Breast epithelium (tissue), 4 donors: ENCODE measurements at regions not wholly inside any gene's neighbourhood (a gene's known extent, or its start where the extent isn't known, plus 50 kb on each side); places are given as distances from the start of the nearest gene placed in this dataset.

Experiments used
- DNase-seq, 2 donors: peaks; one replicate each; pipeline ENCODE4 v3.0.0-alpha.2; 2019; ENCODE audit warnings: low spot score in 2 of 2
- H3K27ac ChIP-seq, 2 donors: fragments of 200-600 bp; sonication (generic) in 1 of 2; one replicate each; pipeline ENCODE4 v1.5.1; 2016 to 2019; ENCODE audit warnings: mild to moderate bottlenecking in 1 of 2
- H3K27me3 ChIP-seq, 2 donors: fragments of 200-600 bp; sonication (generic) in 1 of 2; one replicate each; pipeline versions ENCODE4 v1.5.1 to v1.6.0; 2017 to 2019; ENCODE audit warnings: control low read depth in 1 of 2, mild to moderate bottlenecking in 1 of 2
- H3K36me3 ChIP-seq: fragments of 200-600 bp; one replicate; pipeline ENCODE4 v1.5.1; 2019
- H3K4me1 ChIP-seq, 2 donors: fragments of 200-600 bp; sonication (generic); one replicate each; pipeline ENCODE4 v1.5.1; 2016 to 2019; ENCODE audit warnings: control low read depth in 1 of 2
- H3K4me3 ChIP-seq, 3 donors: fragments of 200-600 bp; sonication (generic); 1 replicate in 2 of 3; 2 replicates in 1 of 3; pipeline ENCODE4 v1.5.1; 2016 to 2019; ENCODE audit warnings: mild to moderate bottlenecking in 3 of 3, moderate library complexity in 2 of 3
- H3K9me3 ChIP-seq, 2 donors: fragments of 200-600 bp; sonication (generic) in 1 of 2; one replicate each; pipeline ENCODE4 v1.5.1; 2016 to 2019; ENCODE audit warnings: control low read depth in 1 of 2
- POLR2A ChIP-seq: fragments of 450-650 bp; IDR thresholded peaks from one replicate; pipeline ENCODE4 v1.6.1; 2016; ENCODE audit warnings: antibody characterized with exemption, mild to moderate bottlenecking, moderate library complexity
- POLR2AphosphoS5 ChIP-seq, 3 donors: sonication (generic); formaldehyde crosslinking; IDR thresholded peaks; one replicate each; pipeline ENCODE4 v1.6.1; 2017; ENCODE audit warnings: antibody characterized with exemption in 3 of 3
- intact Hi-C: fragments of 100-400 bp; cut with DNase I; formaldehyde crosslinking; loops from one replicate; pipeline ENCODE4 v1.15.1; 2023; ENCODE audit warnings: low total_unique reads
- TF ChIP-seq, protein P1 (sequence below), 3 donors: fragments of 450-650 bp; IDR thresholded peaks; one replicate each; pipeline ENCODE4 v1.5.1; 2016 to 2017; ENCODE audit warnings: antibody characterized with exemption in 3 of 3, mild to moderate bottlenecking in 3 of 3, moderate library complexity in 3 of 3

DNA sequence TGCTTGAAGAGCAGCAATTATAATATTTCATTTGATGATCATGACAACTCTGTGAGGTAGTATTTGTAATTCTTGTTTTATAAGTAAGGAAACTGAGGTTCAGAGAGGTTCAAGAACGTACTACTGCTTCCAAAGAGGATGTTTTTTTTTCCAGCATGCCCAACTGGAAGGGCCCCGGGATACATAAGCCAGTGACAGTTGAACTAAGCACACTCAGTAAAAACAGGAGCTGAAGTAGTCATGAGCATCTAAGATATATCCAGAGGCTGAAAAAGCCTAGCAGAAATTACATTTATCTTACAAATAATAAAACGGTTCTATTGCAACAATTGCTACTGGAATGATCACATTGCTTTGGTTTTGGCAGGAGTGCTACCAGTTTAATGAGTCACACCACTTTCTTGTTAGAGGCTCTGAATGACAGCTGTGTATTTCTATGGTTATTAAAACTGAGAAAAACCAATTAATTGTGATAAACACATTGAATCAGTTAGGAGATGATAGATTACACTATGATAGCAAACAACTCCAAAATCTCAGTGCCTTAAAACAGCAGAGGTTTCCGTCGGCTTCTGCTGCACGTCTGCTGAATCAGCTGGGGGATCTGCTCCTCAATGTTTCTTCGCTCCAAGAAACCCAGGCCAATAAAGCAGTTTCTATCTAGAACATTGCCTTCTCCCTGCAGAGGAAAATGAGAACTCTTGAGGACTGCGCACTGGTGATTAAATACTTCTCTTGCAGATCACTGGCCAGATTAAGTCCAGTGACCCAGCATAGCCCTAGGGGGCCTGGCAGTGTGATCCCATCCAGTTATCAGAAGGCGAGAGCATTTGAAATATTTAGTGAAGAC, 522.7 kb downstream of the PLPP3 start:
- intact Hi-C loops: no loop called here
- H3K27ac ChIP-seq: no peak overlapping the region
- no peak for DNase-seq
- no peak overlapping the region for H3K4me3 ChIP-seq
- no peaks in the 10 kb centered on the region for H3K36me3 ChIP-seq
- H3K9me3 ChIP-seq: no peaks in the 10 kb centered on the region
- H3K4me1 ChIP-seq: peaks cover 0 to 1% of the 10 kb centered on the region in 2 donors
- no peaks in the 10 kb centered on the region for H3K27me3 ChIP-seq
- TF ChIP-seq POLR2A (no peak), POLR2AphosphoS5 (IDR thresholded peaks at IDR 0.05) (no peak)
- TF ChIP-seq, protein P1, sequence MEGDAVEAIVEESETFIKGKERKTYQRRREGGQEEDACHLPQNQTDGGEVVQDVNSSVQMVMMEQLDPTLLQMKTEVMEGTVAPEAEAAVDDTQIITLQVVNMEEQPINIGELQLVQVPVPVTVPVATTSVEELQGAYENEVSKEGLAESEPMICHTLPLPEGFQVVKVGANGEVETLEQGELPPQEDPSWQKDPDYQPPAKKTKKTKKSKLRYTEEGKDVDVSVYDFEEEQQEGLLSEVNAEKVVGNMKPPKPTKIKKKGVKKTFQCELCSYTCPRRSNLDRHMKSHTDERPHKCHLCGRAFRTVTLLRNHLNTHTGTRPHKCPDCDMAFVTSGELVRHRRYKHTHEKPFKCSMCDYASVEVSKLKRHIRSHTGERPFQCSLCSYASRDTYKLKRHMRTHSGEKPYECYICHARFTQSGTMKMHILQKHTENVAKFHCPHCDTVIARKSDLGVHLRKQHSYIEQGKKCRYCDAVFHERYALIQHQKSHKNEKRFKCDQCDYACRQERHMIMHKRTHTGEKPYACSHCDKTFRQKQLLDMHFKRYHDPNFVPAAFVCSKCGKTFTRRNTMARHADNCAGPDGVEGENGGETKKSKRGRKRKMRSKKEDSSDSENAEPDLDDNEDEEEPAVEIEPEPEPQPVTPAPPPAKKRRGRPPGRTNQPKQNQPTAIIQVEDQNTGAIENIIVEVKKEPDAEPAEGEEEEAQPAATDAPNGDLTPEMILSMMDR (IDR thresholded peaks at IDR 0.05): no peak

DNA sequence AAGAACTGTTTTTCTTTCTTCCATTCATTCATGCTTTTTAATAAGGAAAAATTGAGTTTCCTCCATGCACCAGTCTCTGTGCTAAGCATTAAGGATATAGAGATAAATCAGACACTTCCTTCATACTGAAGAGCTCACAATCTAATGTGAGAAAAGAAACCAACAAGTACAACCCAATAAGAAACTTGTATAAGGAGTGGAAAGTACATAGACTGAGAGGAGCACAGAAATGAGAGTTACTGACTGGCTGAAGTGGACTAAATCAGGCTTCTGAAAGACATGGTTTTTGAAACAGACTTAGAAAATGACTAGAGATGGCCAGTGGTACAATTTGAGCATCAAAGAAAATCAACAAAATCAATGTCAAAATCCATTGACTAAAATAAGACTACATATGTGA, 524.4 kb downstream of the PLPP3 start:
- TF ChIP-seq, protein P1 (IDR thresholded peaks at IDR 0.05): no peak
- TF ChIP-seq POLR2A (no peak), POLR2AphosphoS5 (IDR thresholded peaks at IDR 0.05) (no peak)
- Histone ChIP-seq H3K27ac (no peak overlapping the region), H3K27me3 (no peaks in the 10 kb centered on the region), H3K36me3 (no peaks in the 10 kb centered on the region), H3K4me3 (no peak overlapping the region), H3K4me1 (no peaks in the 10 kb centered on the region), H3K9me3 (no peaks in the 10 kb centered on the region)
- no peak for DNase-seq
- intact Hi-C loops: no loop called here

DNA sequence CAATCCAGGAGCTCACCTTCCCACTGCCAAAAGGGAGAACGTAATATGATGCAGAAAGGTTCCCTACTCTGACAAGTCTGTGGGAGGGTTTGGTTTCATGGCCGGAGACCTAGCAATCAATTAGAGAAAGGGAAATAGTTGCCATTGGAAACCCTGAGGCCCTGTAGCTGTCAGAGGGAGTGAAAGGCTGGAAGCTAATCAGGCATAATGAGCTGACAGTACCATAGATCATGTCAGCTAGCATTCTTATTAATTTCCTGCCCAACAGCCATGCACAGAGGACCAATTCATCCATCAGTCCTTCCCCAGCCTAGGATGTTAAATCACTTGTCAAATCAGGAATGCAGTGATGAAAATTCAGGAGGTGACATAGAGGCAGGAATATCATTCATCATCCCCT, 527.3 kb downstream of the PLPP3 start:
- intact Hi-C loops: no loop called here
- TF ChIP-seq, protein P1 (IDR thresholded peaks at IDR 0.05): no peak
- TF ChIP-seq POLR2AphosphoS5 (IDR thresholded peaks at IDR 0.05): no peak
- no peak for TF ChIP-seq POLR2A
- H3K4me1 ChIP-seq: no peaks in the 10 kb centered on the region
- no peaks in the 10 kb centered on the region for H3K36me3 ChIP-seq
- H3K9me3 ChIP-seq: no peaks in the 10 kb centered on the region
- H3K27ac ChIP-seq: no peak overlapping the region
- no peak for DNase-seq
- no peaks in the 10 kb centered on the region for H3K27me3 ChIP-seq
- no peak overlapping the region for H3K4me3 ChIP-seq

DNA sequence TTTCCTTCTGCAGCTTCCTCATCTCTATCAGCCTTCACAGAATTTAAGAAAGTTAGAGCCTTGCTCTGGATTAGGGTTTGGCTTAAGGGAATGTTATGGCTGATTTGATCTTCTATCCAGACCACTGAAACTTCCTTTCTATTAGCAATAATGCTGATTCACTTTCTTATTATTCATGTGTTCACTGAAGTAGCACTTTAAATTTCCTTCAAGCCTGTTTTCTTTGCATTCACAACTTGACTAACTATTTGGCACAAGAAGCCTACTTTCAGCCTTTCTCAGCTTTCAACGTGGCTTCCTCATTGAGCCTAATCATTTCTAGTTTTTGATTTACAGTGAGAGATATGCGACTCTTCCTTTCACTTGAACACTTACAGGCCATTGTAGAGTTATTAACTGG, 528.5 kb downstream of the PLPP3 start:
- Histone ChIP-seq H3K4me1 (no peaks in the 10 kb centered on the region), H3K27ac (no peak overlapping the region), H3K36me3 (no peaks in the 10 kb centered on the region), H3K27me3 (no peaks in the 10 kb centered on the region), H3K9me3 (no peaks in the 10 kb centered on the region), H3K4me3 (no peak overlapping the region)
- no peak for DNase-seq
- intact Hi-C loops: no loop called here
- TF ChIP-seq, protein P1 (IDR thresholded peaks at IDR 0.05): no peak
- TF ChIP-seq POLR2A (no peak), POLR2AphosphoS5 (IDR thresholded peaks at IDR 0.05) (no peak)

DNA sequence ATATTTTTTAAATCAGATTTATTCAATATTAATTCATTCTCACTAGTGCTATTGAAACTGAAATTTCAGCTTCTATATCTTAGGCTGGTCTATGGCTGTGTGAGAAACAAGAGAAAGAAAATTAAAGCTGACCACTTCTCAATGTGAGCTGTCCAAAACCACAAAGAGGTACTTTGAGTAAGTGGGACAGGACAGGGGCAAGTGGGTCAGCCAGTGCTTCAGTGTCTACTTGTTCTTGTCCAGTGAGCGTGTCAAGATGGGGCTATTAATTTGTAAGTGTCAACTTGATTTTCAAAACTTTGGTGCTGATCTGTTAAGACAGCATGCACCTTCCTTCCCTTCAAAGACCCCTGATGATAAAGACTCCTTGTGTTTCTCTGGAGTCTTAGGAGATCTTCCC, 533.9 kb downstream of the PLPP3 start:
- no peak for DNase-seq
- intact Hi-C loops: no loop called here
- TF ChIP-seq, protein P1 (IDR thresholded peaks at IDR 0.05): no peak
- TF ChIP-seq POLR2AphosphoS5 (IDR thresholded peaks at IDR 0.05) (no peak), POLR2A (no peak)

More for the DNA sequence above, 533.9 kb downstream of the PLPP3 start:
- H3K4me1 ChIP-seq: no peaks in the 10 kb centered on the region
- H3K4me3 ChIP-seq: no peak overlapping the region
- no peaks in the 10 kb centered on the region for H3K27me3 ChIP-seq
- H3K9me3 ChIP-seq: no peaks in the 10 kb centered on the region
- H3K27ac ChIP-seq: no peak overlapping the region
- no peaks in the 10 kb centered on the region for H3K36me3 ChIP-seq
